Activated T-cell treated with anti-CD3 and anti-CD28 coated beads for 24 hours (primary cell): ENCODE measurements at regions not wholly inside any gene's neighbourhood (a gene's known extent, or its start where the extent isn't known, plus 50 kb on each side); places are given as distances from the start of the nearest gene placed in this dataset.

Experiments
- DNase-seq: peaks from one replicate; pipeline ENCODE4 v3.0.0-alpha.2; 2020; ENCODE audit warnings: low read depth

DNA sequence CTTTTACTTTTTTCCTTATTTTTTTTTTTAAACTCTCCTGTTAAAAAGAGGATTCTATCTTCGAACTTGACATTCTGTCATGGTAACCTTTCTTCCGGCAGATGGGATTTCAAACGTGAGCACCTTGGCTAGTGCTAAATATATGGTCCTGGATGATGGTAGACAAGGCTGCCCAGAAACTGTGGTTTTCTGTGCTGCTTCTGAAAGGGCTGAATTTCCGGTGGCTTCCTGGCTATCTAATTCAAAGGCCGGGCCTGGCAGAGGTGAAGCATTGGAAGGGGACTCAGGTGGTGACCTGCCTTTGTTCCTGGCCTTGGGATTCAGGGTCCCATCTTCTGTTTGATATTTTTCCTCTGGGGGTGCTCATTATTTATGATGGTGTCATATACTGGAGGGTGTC lies 118.6 kb upstream of the MYL2 start:
- DNase-seq, result no peak

DNA sequence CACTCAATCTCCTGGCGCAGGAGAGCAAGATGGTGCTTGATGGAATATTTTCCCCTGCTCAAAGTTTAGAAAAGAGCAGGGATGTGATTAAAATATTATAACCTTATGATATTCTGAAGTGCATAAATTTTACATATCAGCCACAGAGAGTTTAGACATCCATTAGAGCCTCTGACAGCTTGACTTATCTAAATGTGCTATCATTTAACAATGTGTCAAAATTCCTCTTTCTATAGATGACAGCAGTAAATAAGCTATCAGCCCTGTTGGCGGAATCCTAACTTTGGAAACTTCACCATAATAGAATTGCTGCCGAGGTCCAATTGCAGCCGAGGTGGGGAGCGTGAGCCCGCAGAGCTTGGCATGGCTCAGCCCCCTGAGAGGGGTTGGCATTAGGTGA lies 117.7 kb upstream of the MYL2 start:
- no peak for DNase-seq

DNA sequence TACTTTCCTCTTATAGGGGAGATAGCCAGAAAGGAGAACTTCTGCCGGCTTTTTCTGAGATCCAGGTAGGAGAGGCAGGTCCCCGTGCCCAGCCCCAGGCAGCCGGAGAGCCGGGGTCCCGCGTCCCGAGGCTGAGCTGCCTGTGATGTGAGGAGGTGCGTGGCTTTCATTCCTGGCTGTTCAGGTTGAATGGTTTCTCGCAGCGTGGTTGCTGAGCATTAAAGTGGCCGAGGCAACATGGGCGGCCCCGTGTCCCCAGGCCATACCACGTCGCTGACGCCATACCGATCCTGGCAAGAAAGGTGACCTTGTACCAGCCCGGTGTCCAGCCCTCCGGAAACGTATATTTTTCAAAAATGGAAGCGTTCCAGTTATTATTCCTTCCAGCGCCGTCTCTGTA lies 116.7 kb upstream of the MYL2 start:
- DNase-seq, result no peak

DNA sequence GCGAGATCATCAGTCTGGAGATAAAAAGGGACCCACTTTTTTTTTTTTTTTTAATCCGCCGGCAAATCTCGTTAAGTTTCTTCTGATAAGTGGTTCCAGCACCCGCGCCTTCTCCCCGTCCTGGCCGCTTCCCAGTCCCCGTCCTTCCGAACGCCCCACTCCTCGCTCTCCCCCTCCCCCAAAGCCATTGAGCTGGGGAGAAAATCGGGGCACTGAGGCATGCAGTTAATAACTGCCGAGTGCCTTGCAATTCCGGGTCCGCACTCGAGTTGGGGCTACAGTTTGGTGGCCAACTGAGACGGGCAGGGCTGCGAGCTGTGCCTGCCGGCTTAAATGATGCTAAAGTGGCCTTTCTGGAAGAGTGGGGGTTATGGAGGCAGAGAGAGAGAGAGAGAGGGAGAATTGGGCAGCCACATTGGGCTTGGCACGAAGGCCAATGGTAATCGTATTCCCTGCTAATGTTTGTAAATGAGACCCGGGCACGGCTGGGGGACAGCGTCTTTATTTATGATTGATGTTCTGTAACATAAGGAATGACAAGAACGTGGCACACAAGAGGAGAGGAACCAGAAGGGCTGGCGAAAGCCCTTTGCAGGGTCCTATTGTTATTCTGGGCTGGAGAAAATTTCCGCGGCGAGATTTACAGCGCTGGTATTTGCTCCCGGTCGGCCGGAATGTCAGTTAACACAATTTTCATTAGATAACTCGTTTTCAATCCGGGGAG lies 115.4 kb upstream of the MYL2 start:
- no peak for DNase-seq

DNA sequence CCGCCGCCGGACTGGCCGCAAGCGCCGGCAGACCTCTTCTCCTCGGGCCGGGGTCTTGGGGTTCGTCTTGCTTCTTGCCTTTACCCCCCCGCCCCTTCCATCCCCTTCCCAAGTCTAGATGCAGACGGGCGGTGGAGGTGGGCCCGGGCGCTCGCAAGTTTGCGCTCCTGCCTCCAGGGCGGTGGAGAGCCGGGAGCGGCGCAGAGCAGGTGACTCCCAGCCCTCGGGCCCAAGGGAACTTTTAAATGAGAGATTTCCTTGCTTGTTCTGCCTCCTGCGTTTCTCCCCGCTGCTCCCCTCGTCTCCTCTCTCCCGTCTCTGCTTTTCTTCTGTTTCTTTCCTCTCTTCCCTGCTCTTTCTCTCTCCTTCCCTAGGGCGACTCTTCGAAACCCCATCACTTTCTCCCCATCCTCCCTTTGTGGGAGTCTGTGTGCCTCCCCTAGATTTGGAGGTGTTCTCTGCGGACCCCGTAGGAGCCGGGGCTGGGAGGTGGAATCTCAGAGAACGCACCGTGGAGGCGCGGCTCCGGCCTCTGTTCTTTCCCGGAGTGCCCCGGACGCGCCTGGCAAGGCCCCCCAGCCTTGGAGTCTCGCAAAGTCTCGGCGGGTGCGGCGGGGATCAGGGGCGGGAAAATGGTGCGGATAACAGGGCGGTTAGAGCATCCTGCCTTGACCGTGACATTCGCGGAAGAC lies 114.7 kb upstream of the MYL2 start:
- no peak for DNase-seq

DNA sequence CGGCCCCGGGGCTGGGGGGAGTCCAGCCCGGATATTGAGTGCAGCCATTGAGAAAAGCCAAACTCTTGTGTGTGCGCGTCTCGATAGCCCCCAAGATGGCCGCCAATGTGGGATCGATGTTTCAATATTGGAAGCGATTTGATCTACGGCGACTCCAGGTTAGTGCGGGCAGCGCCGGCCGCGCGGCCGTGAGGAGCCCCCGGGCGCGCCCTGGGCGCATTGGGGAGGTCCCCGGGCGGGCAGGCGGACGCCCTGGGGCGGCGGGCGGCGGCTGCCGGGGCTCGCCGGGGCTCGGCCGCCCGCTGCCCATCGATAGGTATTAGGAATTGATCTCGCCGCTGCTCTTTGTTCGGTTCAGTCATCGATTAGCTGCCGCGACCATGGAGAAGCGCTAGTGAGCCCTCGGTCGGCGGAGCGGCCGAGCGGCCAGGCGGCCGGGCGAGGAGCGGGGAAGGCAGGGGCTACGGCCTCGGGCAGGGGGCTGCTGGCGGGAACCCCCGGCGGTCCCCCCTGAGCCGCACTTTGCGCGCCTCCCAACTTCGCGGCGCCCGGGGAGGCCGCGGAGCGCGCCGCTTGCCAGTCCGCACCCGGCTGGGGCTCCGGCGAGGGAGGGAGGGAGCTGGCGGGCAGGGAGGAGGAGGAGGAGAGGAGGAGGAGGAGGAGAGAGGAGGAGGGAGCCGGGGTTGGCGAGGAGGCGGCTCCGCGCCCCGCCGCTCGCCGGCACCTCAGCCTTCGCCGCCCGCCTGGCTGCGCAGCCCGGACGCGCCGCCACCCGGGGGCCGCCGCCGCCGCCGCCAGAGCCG lies 113.9 kb upstream of the MYL2 start, which contains the start of gene CUX2:
CUX2 (plus strand) TSS at position 83 of the 803 bp plus-strand sequence.
- DNase-seq, result no peak

DNA sequence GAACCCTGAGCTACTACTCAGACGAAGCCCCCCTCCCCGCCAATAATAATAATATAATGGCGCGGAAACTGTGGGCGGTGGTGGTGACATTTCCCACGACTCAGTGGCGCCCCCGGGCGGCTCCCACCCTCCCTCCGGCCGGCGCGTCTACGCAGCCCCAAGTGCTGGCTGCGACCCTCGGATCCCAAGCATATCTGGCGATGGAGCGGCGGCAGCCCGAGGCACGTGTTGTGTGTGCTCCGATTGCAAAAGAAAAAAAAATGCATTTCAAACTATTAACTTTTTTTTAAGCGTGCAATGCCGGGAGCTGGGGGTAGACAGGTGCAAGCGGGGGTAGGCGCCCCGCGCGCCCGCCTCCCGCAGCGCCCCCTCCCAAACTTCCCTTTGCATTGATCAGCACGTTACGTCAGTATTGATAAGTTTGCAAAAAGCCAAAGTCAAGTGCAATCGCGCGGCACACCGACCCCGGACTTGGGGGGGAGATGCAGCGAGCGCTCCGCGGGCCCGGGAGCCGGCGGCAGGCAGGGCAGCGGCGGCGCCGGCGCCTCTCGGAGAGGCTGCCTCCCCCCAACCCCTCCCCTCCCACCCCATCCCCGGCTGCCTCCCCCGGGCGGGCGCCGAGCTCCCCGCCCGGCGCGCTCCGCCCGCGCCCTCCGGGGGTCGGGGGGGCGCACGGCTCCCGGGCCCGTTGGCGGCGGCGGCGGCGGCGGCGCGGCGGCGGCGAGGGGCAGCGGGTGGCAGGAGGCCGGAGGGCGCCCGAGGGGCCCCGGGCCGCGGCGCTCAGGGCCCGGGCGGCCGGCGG lies 113.1 kb upstream of the MYL2 start:
- DNase-seq, result no peak

DNA sequence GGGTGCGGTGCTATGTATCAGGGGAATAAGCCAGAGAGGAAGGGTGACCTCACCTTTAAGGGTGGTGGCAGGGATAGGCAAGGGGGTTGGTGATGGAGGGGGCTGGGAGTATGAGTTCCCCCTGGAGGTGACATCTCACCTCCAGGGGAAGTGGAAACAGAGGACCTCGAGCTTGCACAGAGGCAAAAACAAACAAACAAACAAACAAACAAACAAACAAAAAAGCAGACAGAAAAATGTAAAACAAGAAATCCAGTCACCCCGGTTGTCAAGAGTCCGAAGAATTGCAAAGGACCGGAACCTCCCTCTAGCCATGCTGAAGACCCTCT lies 112.2 kb upstream of the MYL2 start:
- no peak for DNase-seq

DNA sequence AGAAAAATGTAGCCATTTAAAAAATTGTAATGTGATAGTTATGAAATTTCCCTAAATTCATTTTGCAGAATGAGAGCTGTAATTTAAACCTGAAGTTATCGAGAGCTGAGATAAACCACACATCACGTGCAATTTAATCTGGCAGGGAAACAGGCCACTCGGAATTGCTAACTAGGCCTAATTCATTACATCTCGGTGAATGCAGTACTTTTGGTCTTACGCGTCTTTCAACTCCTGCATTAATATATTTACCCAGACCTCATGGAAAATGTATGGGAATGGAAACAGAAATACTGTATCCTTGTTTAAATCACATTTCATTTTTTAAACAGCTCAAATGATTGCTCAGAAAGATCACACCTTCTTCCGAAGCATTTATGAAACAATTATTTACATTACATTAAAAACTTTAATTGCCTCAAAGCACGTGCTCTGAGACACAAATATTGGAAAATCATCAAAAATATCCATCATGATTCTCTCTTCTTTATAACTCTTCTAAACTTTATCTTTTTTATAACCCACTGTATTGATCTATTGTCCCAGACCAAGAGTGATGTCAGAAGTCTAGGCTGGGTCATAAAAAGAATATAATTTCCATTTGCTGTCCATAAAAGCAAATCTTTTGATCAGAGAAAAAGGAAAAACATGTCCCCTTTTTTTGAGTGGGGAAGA lies 111.7 kb upstream of the MYL2 start:
- DNase-seq, result no peak

DNA sequence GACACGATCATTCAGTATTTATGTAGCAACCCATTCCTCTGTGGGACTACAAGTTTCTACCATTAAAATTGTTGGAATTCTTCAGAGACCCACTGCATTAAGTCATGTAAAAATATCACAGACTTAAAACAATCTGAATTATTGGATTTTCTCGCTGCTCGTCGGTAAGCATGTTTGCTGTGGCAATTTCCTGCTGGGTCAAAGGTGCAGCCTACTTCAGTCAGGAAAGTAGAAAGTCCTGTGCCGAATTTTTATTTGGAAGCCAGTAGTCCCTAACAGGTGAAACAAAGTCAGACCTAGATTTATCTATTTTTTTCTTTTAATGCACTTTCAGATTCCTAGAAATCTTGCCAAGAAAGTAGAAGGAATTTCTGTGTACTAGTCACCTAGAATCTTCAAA lies 110.4 kb upstream of the MYL2 start:
- DNase-seq, result no peak

DNA sequence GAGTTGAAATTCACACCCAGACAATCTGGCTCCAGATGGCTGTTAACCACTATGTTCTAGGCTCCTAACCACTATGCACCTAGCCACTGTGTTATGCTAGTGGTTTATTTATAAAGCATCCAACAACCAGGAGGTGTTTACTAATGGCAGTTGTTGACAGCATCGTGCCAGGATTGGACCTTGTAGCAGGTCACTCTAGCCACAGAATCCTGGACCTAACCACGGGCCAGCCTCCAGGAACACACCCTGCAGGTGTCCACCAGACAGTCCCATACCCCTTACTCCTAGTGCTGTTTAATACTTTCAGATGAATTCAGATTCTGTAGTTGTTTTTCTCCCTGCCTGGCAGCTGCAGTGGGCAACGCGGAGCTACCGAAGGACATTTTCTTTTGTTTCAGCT lies 109.4 kb upstream of the MYL2 start:
- DNase-seq, result no peak

DNA sequence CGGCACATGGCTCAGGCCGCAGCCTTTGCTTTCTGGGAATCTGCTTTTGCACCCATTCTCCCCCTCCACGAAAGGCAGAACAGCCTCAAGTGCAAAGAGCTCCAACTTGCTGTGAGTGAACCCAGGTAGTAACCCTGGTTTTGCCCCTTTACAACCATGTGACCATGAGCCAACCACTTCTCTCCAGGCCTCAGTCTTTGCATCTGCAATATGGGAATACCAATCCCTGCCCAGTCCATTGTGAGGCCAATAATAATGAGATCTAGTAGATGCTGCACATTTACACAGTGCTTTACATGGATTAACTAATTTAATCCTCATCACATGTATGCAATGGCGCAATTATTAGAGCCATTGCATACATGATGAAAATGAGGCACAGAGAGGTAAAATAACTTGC lies 108.9 kb upstream of the MYL2 start:
- no peak for DNase-seq

DNA sequence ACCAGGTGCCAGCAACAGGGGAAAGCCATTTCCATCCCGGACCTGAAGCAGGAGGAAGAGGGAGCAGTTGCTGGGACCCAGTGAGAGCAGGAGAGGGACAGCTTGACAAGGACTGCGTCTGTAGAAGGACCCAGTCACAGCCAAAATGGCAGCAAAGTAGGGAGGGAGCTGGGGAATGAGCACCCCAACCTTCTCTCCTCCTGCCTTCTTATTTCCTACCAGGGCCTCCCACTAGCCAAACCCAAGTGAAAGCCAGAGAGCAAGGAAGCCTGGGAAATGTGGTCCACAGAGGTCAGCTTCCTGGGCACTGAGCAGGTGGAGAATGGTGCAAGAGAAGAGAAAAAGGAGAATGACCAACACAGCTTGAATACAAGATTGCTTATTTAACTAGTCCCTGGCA lies 108.5 kb upstream of the MYL2 start:
- DNase-seq, result no peak

DNA sequence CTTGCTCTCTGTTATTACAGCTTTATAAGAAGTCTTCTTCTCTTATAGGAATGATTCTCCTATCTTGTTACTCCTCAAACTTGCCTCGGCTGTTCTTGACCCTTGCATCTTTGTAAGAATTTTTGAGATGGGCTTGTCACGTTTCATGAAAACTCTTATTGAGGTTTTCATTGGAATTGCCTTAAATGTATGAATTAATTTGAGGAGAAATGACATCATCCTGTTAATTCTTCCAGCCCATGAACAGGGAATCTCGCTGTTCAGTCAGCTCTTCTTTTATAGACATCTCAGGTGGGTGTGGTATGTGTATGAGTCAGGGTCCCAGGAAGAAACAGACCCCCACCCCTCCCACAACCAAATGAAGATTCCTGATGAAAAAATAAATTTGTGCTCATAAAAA lies 107.1 kb upstream of the MYL2 start:
- DNase-seq, result no peak

DNA sequence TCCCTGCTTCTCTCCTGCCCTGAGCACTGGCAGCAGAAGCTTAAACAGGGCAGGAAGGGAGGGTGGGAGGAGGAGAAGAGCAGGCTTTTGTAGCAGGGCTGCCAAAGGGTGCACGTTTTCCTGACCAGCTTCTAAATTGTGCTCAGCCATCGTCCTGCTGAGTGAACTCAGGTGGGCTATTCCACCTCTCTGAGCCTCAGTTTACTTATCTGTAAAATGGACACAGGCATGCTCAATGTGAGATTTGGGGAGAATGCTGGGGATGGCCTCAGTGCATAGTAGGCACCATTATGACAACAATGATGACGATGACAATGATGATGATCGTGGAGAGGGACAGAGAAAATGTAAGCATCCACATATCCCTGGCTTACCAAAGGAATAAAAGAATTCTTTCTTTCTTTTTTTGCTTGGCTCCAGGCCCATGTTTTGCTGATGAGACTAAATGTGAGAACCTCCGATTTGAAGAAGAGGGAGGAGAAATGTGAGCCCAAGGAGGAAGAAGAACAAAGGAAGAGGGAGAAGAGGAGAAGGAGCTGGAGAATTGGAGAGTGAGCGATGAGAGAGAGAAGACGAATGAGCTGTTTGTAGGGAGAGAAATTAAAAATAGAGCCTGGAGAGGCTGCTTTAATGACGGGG lies 105.5 kb upstream of the MYL2 start:
- DNase-seq, result no peak

DNA sequence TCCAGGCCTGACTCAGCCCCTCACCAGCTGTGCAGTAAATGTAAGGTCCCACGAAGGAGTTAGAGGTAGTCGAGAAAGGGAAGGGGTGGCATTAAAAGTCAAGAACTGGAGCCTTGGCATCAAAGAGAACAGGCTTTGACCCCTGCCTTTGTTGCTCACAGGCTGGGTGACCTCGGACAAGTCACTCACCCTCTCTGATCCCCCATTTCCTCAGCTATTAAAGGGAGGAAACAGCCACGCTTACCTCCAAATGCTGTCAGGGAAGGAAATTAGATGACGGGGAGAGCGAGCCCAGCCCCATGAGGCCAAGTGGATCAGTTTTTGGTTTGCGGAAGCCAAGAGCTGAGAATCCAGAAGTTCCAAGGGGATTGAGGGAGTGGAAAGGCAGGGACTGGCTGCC lies 104.9 kb upstream of the MYL2 start:
- no peak for DNase-seq

DNA sequence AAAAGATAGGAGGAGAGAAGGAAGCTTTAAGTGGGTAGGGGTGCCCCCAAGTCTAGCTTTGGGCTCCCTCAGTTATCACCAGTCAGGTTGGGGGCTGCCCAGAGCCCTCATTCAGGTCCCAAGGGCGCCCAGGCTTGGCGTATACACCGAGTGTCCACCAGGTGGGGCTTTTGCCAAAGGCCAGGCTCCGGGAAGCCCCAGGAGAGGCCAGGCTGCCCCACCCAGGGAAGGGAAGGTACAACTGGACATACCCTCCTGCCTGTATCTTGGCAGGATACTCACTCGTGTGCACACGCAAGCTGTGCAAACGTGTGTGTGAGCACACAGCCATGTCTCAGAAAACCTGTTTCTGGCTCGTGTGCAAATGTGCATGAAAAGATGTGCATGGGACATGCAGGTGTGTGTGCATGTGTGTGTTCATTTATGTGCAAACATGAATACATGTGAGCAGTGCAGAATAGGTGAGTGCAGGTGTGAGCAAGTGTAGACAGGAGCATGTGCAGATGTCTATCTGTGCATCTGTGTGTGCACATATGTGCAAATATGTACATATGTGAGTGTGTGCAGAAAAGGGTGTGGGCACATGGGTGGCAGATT lies 103.9 kb upstream of the MYL2 start:
- peak; percentile 44 for DNase-seq

DNA sequence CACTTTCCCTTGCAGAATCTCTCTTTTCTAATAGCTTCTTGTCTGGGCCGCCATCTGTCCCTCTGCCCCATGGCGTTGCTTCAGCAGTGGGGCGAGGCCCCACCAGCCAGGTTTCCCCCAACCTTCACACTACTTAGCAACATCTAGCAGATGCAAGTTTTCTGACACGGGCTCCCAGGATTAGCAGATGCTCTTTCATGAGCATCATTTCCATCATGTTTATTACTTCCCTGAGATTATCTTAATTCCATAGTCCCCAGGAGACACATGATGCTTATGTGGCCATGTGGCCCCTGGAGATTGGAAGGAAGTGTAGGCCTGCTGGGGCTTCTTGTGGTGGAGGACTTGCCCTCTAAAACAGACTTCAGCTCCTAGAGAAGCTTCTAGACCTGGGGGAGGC lies 102.0 kb upstream of the MYL2 start:
- no peak for DNase-seq

DNA sequence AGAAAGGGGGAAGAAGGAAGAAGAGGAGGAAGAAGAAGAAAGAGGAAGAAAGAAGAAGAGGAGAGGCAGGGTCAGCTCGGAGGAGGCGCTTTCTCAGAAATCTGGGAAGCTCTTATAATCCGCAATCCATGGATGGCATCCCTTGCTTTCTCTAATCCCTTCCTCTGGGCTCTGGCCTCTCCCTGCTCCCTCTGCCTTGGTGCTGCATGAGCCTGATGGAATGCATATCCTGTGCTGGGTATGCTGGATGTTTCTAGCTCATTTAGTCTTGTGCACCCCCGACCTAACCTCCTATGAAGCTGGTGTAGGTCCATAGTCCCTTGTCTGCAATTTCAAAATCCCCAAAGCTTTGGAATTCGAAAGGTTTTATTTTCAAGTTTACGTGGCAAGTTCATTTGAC lies 94.2 kb upstream of the MYL2 start:
- DNase-seq, result no peak

DNA sequence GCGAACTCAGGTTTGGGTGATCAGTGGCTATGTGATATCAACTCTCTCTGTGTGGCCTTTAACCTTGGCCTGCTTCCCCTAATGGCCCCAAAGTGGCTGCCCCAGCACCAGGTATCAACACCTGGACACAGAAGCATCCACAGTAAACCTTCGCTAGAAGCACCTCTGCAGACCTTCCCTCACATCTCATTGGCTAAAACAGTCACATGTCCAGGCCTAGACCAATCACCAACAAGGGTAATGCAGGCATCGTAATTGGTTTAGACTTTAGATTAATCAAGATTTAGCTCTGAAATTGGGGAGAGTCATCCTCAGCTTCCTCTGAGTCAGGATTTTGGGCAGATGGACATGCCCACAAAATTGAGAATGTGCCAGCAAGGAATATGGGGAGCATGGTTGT lies 92.5 kb upstream of the MYL2 start:
- DNase-seq, result no peak

DNA sequence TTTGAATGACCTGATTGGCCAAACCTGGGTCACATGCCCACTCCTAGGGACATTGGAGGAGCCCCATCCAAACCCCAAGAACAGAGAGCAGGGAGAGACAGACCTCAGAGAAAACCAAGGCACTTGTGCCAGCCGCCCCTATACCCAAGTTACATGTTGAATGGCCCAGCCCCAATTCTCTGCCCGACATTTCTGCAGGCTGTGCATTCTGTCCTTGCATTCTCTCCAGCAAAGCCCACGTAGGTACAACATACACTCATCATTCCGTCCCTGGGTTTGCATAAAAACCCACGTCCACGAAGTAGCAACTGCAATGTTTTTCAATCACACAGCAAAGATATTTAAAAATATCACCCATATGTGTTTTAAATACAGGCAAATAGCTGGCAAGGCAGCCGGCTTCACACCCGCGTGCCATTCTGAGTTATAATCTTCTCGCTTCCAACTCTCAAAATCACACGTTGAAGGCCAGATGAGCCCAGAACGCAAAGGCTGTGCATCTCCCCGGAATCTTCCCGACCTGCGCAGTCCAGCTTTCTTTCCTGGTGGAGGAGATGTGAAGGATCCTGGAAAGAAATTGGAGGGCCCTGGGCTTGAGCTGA lies 91.7 kb upstream of the MYL2 start:
- DNase-seq, result no peak
